ENCODE measurements at regions not wholly inside any gene's neighbourhood (a gene's known extent, or its start where the extent isn't known, plus 50 kb on each side); places are given as distances from the start of the nearest gene placed in this dataset.

GRCh38 chr17:70810609-70811008 is 641.3 kb downstream of the KCNJ2 start:
- TF ChIP-seq POLR2A (IDR thresholded peaks at IDR 0.05; ENCODE audit: low read depth, low read length) = no peak
- no peak for TF ChIP-seq POLR2AphosphoS5 (IDR thresholded peaks at IDR 0.05; ENCODE audit: low read depth, low read length)
- no peak for TF ChIP-seq SPI1 (IDR thresholded peaks at IDR 0.05; ENCODE audit: low read depth, low read length)
- no peak for TF ChIP-seq POU2F2 (IDR thresholded peaks at IDR 0.05; ENCODE audit: low read depth, low read length)
- TF ChIP-seq PAX5 (IDR thresholded peaks at IDR 0.05; ENCODE audit: insufficient read depth, low read length, severe bottlenecking) = no peak
- no peak for TF ChIP-seq TAF1 (IDR thresholded peaks at IDR 0.05; ENCODE audit: low read depth, low read length)
